Progenitor cell of endocrine pancreas (in vitro differentiated cells): ENCODE measurements at regions not wholly inside any gene's neighbourhood (a gene's known extent, or its start where the extent isn't known, plus 50 kb on each side); places are given as distances from the start of the nearest gene placed in this dataset.

ENCODE experiments used
- DNase-seq: peaks from one replicate; pipeline ENCODE4 v3.0.0; 2021; ENCODE audit warnings: low spot score; ENCODE audit not compliant: unreplicated experiment
- H3K27ac Mint-ChIP-seq: 2 replicates; pipeline ENCODE4 v1.8.0; 2021; ENCODE audit warnings: mild to moderate bottlenecking, moderate library complexity, mixed read lengths
- H3K27me3 Mint-ChIP-seq: 2 replicates; pipeline ENCODE4 v1.8.0; 2021; ENCODE audit warnings: mixed read lengths
- H3K36me3 Mint-ChIP-seq: 2 replicates; pipeline ENCODE4 v1.8.0; 2022; ENCODE audit warnings: mixed read lengths; ENCODE audit not compliant: insufficient read depth
- H3K4me1 Mint-ChIP-seq: 2 replicates; pipeline ENCODE4 v1.8.0; 2021; ENCODE audit warnings: low read depth, mixed read lengths
- H3K4me3 Mint-ChIP-seq: 2 replicates; pipeline ENCODE4 v1.8.0; 2021; ENCODE audit warnings: low read depth, mild to moderate bottlenecking, moderate library complexity, mixed read lengths
- H3K9me3 Mint-ChIP-seq: 2 replicates; pipeline ENCODE4 v1.8.0; 2021; ENCODE audit warnings: low read depth, mixed read lengths
- CTCF ChIP-seq: fragments of 200-600 bp; sonication (generic); IDR thresholded peaks from one replicate; pipeline ENCODE4 v1.5.0; 2021; ENCODE audit warnings: antibody characterized with exemption, mild to moderate bottlenecking; ENCODE audit not compliant: unreplicated experiment

- no peak overlapping the region for H3K4me3 Mint-ChIP-seq
Measured at GRCh38 chr13:104715111-104715510, 1648.9 kb upstream of the SLC10A2 start.

GRCh38 chr13:104705031-104705750 lies 1639.0 kb upstream of the SLC10A2 start:
- peaks cover 2% of the 10 kb centered on the region for H3K4me1 Mint-ChIP-seq
- no peak overlapping the region for H3K4me3 Mint-ChIP-seq
- no peak for DNase-seq
- H3K36me3 Mint-ChIP-seq: no peaks in the 10 kb centered on the region
- no peak overlapping the region for H3K27ac Mint-ChIP-seq
- no peaks in the 10 kb centered on the region for H3K9me3 Mint-ChIP-seq
- no peak for TF ChIP-seq CTCF
- no peaks in the 10 kb centered on the region for H3K27me3 Mint-ChIP-seq

More at GRCh38 chr13:104715111-104715510, 1648.9 kb upstream of the SLC10A2 start:
- no peak for TF ChIP-seq CTCF
- no peaks in the 10 kb centered on the region for H3K36me3 Mint-ChIP-seq
- H3K9me3 Mint-ChIP-seq: no peaks in the 10 kb centered on the region
- no peaks in the 10 kb centered on the region for H3K4me1 Mint-ChIP-seq
- no peak overlapping the region for H3K27ac Mint-ChIP-seq
- H3K27me3 Mint-ChIP-seq: no peaks in the 10 kb centered on the region
- DNase-seq: no peak

GRCh38 chr13:104701591-104701990 lies 1635.4 kb upstream of the SLC10A2 start:
- H3K9me3 Mint-ChIP-seq: no peaks in the 10 kb centered on the region
- no peak for DNase-seq
- H3K36me3 Mint-ChIP-seq: no peaks in the 10 kb centered on the region
- H3K4me1 Mint-ChIP-seq: peaks cover 2% of the 10 kb centered on the region
- no peaks in the 10 kb centered on the region for H3K27me3 Mint-ChIP-seq
- H3K27ac Mint-ChIP-seq: no peak overlapping the region
- TF ChIP-seq CTCF: no peak
- H3K4me3 Mint-ChIP-seq: no peak overlapping the region

GRCh38 chr13:104694397-104694796 lies 1628.2 kb upstream of the SLC10A2 start:
- Mint-ChIP-seq H3K36me3 (no peaks in the 10 kb centered on the region), H3K4me1 (no peaks in the 10 kb centered on the region)
- TF ChIP-seq CTCF: no peak

GRCh38 chr13:104693126-104693525 lies 1626.9 kb upstream of the SLC10A2 start:
- H3K27ac Mint-ChIP-seq: no peak overlapping the region
- H3K9me3 Mint-ChIP-seq: no peaks in the 10 kb centered on the region
- no peak overlapping the region for H3K4me3 Mint-ChIP-seq
- H3K36me3 Mint-ChIP-seq: no peaks in the 10 kb centered on the region
- no peaks in the 10 kb centered on the region for H3K27me3 Mint-ChIP-seq
- no peak for DNase-seq
- no peaks in the 10 kb centered on the region for H3K4me1 Mint-ChIP-seq
- no peak for TF ChIP-seq CTCF

More at GRCh38 chr13:104694397-104694796, 1628.2 kb upstream of the SLC10A2 start:
- no peak for DNase-seq
- no peaks in the 10 kb centered on the region for H3K27me3 Mint-ChIP-seq
- no peaks in the 10 kb centered on the region for H3K9me3 Mint-ChIP-seq
- H3K27ac Mint-ChIP-seq: no peak overlapping the region
- no peak overlapping the region for H3K4me3 Mint-ChIP-seq
